Neutrophil (primary cell): ENCODE measurements at regions not wholly inside any gene's neighbourhood (a gene's known extent, or its start where the extent isn't known, plus 50 kb on each side); places are given as distances from the start of the nearest gene placed in this dataset.

ENCODE experiments used
- H3K27ac ChIP-seq: fragments of 200-600 bp; sonication (generic); 2 replicates; pipeline ENCODE4 v1.5.1; 2016; ENCODE audit warnings: mild to moderate bottlenecking, moderate library complexity
- H3K27me3 ChIP-seq: fragments of 200-600 bp; sonication (generic); 2 replicates; pipeline ENCODE4 v1.6.0; 2016; ENCODE audit warnings: mild to moderate bottlenecking
- H3K36me3 ChIP-seq: fragments of 200-600 bp; sonication (generic); 2 replicates; pipeline ENCODE4 v1.5.1; 2017
- H3K4me1 ChIP-seq, 2 experiments: fragments of 200-600 bp in 1 of 2; sonication (generic) in 1 of 2; 1 replicate in 1 of 2; 2 replicates in 1 of 2; pipeline versions ENCODE4 v1.5.1 to v1.6.1; 2013 to 2016; ENCODE audit warnings: low read depth in 1 of 2, low read length in 1 of 2, mild to moderate bottlenecking in 1 of 2, moderate library complexity in 1 of 2; ENCODE audit not compliant: control insufficient read depth in 1 of 2, insufficient read depth in 1 of 2
- H3K4me3 ChIP-seq, 2 experiments: fragments of 200-600 bp in 1 of 2; sonication (generic) in 1 of 2; 1 replicate in 1 of 2; 2 replicates in 1 of 2; pipeline ENCODE4 v1.5.1; 2013 to 2016; ENCODE audit warnings: low read depth in 1 of 2, low read length in 1 of 2, mild to moderate bottlenecking in 1 of 2, moderate library complexity in 1 of 2
- H3K9me3 ChIP-seq: fragments of 200-600 bp; sonication (generic); 2 replicates; pipeline ENCODE4 v1.5.1; 2016
- TF ChIP-seq, protein P1 (sequence below): fragments of 200-600 bp; sonication (generic); IDR thresholded peaks from 2 replicates; pipeline ENCODE4 v1.5.1; 2016; ENCODE audit warnings: antibody characterized with exemption

- Histone ChIP-seq H3K36me3 (no peaks in the 10 kb centered on the region), H3K4me1 (no peaks in the 10 kb centered on the region), H3K27ac (no peak overlapping the region), H3K27me3 (peaks cover 19% of the 10 kb centered on the region), H3K4me3 (no peak overlapping the region), H3K9me3 (no peaks in the 10 kb centered on the region)
- TF ChIP-seq, protein P1, sequence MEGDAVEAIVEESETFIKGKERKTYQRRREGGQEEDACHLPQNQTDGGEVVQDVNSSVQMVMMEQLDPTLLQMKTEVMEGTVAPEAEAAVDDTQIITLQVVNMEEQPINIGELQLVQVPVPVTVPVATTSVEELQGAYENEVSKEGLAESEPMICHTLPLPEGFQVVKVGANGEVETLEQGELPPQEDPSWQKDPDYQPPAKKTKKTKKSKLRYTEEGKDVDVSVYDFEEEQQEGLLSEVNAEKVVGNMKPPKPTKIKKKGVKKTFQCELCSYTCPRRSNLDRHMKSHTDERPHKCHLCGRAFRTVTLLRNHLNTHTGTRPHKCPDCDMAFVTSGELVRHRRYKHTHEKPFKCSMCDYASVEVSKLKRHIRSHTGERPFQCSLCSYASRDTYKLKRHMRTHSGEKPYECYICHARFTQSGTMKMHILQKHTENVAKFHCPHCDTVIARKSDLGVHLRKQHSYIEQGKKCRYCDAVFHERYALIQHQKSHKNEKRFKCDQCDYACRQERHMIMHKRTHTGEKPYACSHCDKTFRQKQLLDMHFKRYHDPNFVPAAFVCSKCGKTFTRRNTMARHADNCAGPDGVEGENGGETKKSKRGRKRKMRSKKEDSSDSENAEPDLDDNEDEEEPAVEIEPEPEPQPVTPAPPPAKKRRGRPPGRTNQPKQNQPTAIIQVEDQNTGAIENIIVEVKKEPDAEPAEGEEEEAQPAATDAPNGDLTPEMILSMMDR = no peak
Measured at GRCh38 chr9:38118862-38119438, 49.9 kb upstream of the SHB start.
